ENCODE measurements at regions not wholly inside any gene's neighbourhood (a gene's known extent, or its start where the extent isn't known, plus 50 kb on each side); places are given as distances from the start of the nearest gene placed in this dataset.

GRCh38 chr15:37701230-37701629 is 233.2 kb upstream of the TMCO5A start:
- no peak overlapping the region for H3K4me3 ChIP-seq (ENCODE audit: low read depth, low read length)
- POLR2A ChIA-PET: no interaction called here
- no peak for DNase-seq (ENCODE audit: low read depth, low spot score)
- CTCF ChIA-PET: no interaction called here
- no peak for TF ChIP-seq CTCF (IDR thresholded peaks at IDR 0.05; ENCODE audit: insufficient read depth, low read length, missing control alignments)

- DNase-seq (ENCODE audit: low read depth, low spot score): no peak
- TF ChIP-seq CTCF (IDR thresholded peaks at IDR 0.05; ENCODE audit: insufficient read depth, low read length, missing control alignments): no peak
- POLR2A ChIA-PET: no interaction called here
- no peak overlapping the region for H3K4me3 ChIP-seq (ENCODE audit: low read depth, low read length)
- CTCF ChIA-PET: interaction anchor here (1.1 kb wide), 1 partner anchor 11 kb away, joined by 4 read pairs; no protein-coding TSS in a partner anchor
Observed at GRCh38 chr15:37709669-37710068, 224.8 kb upstream of the TMCO5A start.

GRCh38 chr15:37715101-37715500 is 219.3 kb upstream of the TMCO5A start:
- no peak for TF ChIP-seq CTCF (IDR thresholded peaks at IDR 0.05; ENCODE audit: insufficient read depth, low read length, missing control alignments)
- DNase-seq (ENCODE audit: low read depth, low spot score): no peak
- POLR2A ChIA-PET: no interaction called here
- no peak overlapping the region for H3K4me3 ChIP-seq (ENCODE audit: low read depth, low read length)
- CTCF ChIA-PET: interaction anchor here (0.9 to 2.4 kb wide), 3 partner anchors 9 to 165 kb away, joined by 3 to 7 read pairs (median 4); no protein-coding TSS in a partner anchor

GRCh38 chr15:37720267-37720666 is 214.2 kb upstream of the TMCO5A start:
- CTCF ChIA-PET: interaction anchor here (1.3 kb wide), 1 partner anchor 44 kb away, joined by 3 read pairs; no protein-coding TSS in a partner anchor
- no peak for TF ChIP-seq CTCF (IDR thresholded peaks at IDR 0.05; ENCODE audit: insufficient read depth, low read length, missing control alignments)
- POLR2A ChIA-PET: no interaction called here
- no peak overlapping the region for H3K4me3 ChIP-seq (ENCODE audit: low read depth, low read length)
- DNase-seq (ENCODE audit: low read depth, low spot score): no peak

GRCh38 chr15:37731146-37731746 is 203.2 kb upstream of the TMCO5A start:
- POLR2A ChIA-PET: no interaction called here
- no peak for TF ChIP-seq CTCF (IDR thresholded peaks at IDR 0.05; ENCODE audit: insufficient read depth, low read length, missing control alignments)
- no peak overlapping the region for H3K4me3 ChIP-seq (ENCODE audit: low read depth, low read length)
- CTCF ChIA-PET: interaction anchor here (1.0 to 1.8 kb wide), 3 partner anchors 9 to 162 kb away, joined by 3 to 5 read pairs (median 3); no protein-coding TSS in a partner anchor
- DNase-seq (ENCODE audit: low read depth, low spot score): no peak

GRCh38 chr15:37733628-37734027 is 200.8 kb upstream of the TMCO5A start:
- POLR2A ChIA-PET: no interaction called here
- H3K4me3 ChIP-seq (ENCODE audit: low read depth, low read length): no peak overlapping the region
- CTCF ChIA-PET: interaction anchor here (1.1 kb wide), 1 partner anchor 31 kb away, joined by 4 read pairs; no protein-coding TSS in a partner anchor
- peak; percentile 5 for DNase-seq (ENCODE audit: low read depth, low spot score)
- TF ChIP-seq CTCF (IDR thresholded peaks at IDR 0.05; ENCODE audit: insufficient read depth, low read length, missing control alignments): no peak

Data from AG04449 (cell line).